ENCODE measurements at regions not wholly inside any gene's neighbourhood (a gene's known extent, or its start where the extent isn't known, plus 50 kb on each side); places are given as distances from the start of the nearest gene placed in this dataset.

- Histone ChIP-seq H3K4me3 (ENCODE audit: insufficient read depth, low read depth, low read length, poor library complexity, severe bottlenecking) (no peak overlapping the region), H3K4me1 (ENCODE audit: control insufficient read depth, insufficient read depth, low read length, poor library complexity, severe bottlenecking) (no peaks in the 10 kb centered on the region), H3K9me3 (ENCODE audit: control insufficient read depth, low read length) (no peaks in the 10 kb centered on the region), H3K27me3 (replicated peaks; ENCODE audit: control insufficient read depth, insufficient read depth, low read length, poor library complexity, severe bottlenecking) (no peaks in the 10 kb centered on the region), H3K27ac (ENCODE audit: insufficient read depth, low read length, poor library complexity, severe bottlenecking) (no peak overlapping the region), H3K36me3 (ENCODE audit: control insufficient read depth, insufficient read depth, low read length) (no peaks in the 10 kb centered on the region)
- DNase-seq = no peak
Observed at GRCh38 chr16:65657556-65657955, 535.7 kb upstream of the CDH11 start.

- Histone ChIP-seq H3K4me1 (ENCODE audit: control insufficient read depth, insufficient read depth, low read length, poor library complexity, severe bottlenecking) (no peaks in the 10 kb centered on the region), H3K9me3 (ENCODE audit: control insufficient read depth, low read length) (no peaks in the 10 kb centered on the region), H3K36me3 (ENCODE audit: control insufficient read depth, insufficient read depth, low read length) (no peaks in the 10 kb centered on the region), H3K27me3 (replicated peaks; ENCODE audit: control insufficient read depth, insufficient read depth, low read length, poor library complexity, severe bottlenecking) (no peaks in the 10 kb centered on the region), H3K27ac (ENCODE audit: insufficient read depth, low read length, poor library complexity, severe bottlenecking) (no peak overlapping the region), H3K4me3 (ENCODE audit: insufficient read depth, low read depth, low read length, poor library complexity, severe bottlenecking) (no peak overlapping the region)
- DNase-seq = no peak
Observed at GRCh38 chr16:65657071-65657494, 535.2 kb upstream of the CDH11 start.

DNA sequence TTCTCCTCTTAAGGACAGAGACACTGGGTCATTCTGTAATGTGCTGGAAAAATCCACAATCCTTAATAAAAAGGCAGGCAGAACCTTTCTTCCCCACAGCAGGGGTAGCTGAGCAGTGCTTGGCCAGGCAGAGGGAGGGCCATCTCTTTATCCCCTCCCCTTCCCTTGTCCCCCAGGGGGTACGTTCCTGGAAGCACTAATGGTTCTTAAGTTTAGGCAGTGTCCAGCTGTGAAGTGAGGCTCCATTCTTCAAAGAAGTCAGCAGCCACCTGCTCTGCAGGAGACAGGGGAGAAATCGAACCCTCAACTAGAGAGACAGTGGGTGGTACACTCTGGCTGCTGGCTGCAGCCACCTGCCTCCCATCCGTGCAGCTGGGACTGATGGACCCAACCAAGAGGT lies 533.9 kb upstream of the CDH11 start:
- no peak for DNase-seq
- Histone ChIP-seq H3K9me3 (ENCODE audit: control insufficient read depth, low read length) (no peaks in the 10 kb centered on the region), H3K27ac (ENCODE audit: insufficient read depth, low read length, poor library complexity, severe bottlenecking) (no peak overlapping the region), H3K4me3 (ENCODE audit: insufficient read depth, low read depth, low read length, poor library complexity, severe bottlenecking) (no peak overlapping the region), H3K4me1 (ENCODE audit: control insufficient read depth, insufficient read depth, low read length, poor library complexity, severe bottlenecking) (no peaks in the 10 kb centered on the region), H3K36me3 (ENCODE audit: control insufficient read depth, insufficient read depth, low read length) (no peaks in the 10 kb centered on the region), H3K27me3 (replicated peaks; ENCODE audit: control insufficient read depth, insufficient read depth, low read length, poor library complexity, severe bottlenecking) (no peaks in the 10 kb centered on the region)

- no peak overlapping the region for H3K4me3 ChIP-seq (ENCODE audit: insufficient read depth, low read depth, low read length, poor library complexity, severe bottlenecking)
- no peak for DNase-seq
- H3K27me3 ChIP-seq (replicated peaks; ENCODE audit: control insufficient read depth, insufficient read depth, low read length, poor library complexity, severe bottlenecking) = no peaks in the 10 kb centered on the region
- H3K9me3 ChIP-seq (ENCODE audit: control insufficient read depth, low read length) = no peaks in the 10 kb centered on the region
- no peak overlapping the region for H3K27ac ChIP-seq (ENCODE audit: insufficient read depth, low read length, poor library complexity, severe bottlenecking)
- H3K4me1 ChIP-seq (ENCODE audit: control insufficient read depth, insufficient read depth, low read length, poor library complexity, severe bottlenecking) = no peaks in the 10 kb centered on the region
- no peaks in the 10 kb centered on the region for H3K36me3 ChIP-seq (ENCODE audit: control insufficient read depth, insufficient read depth, low read length)
Observed at GRCh38 chr16:65648101-65648500, 526.2 kb upstream of the CDH11 start.

DNA sequence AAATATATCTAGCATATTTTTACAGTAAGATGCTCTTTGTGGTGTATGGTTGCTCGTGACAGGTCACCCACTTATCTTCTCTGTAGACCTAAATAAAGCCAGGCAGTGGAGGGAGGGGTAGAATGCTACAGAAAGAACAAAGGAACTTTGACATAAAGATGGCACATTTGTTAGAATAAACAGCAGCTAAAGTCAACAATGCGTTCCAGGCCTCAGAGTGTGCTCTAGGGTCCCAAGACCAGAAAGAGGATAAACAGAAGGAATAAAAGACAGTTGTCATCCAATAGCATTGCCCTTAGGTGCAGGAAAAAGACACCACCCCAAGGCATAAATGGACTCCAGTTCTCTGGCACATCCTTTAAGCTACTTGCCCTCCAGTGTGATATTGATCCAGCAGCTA lies 523.0 kb upstream of the CDH11 start:
- Histone ChIP-seq H3K4me1 (ENCODE audit: control insufficient read depth, insufficient read depth, low read length, poor library complexity, severe bottlenecking) (no peaks in the 10 kb centered on the region), H3K9me3 (ENCODE audit: control insufficient read depth, low read length) (no peaks in the 10 kb centered on the region), H3K27me3 (replicated peaks; ENCODE audit: control insufficient read depth, insufficient read depth, low read length, poor library complexity, severe bottlenecking) (no peaks in the 10 kb centered on the region), H3K4me3 (ENCODE audit: insufficient read depth, low read depth, low read length, poor library complexity, severe bottlenecking) (no peak overlapping the region), H3K27ac (ENCODE audit: insufficient read depth, low read length, poor library complexity, severe bottlenecking) (no peak overlapping the region), H3K36me3 (ENCODE audit: control insufficient read depth, insufficient read depth, low read length) (no peaks in the 10 kb centered on the region)
- no peak for DNase-seq

GRCh38 chr16:65641762-65642289 lies 520.0 kb upstream of the CDH11 start:
- H3K9me3 ChIP-seq (ENCODE audit: control insufficient read depth, low read length) = no peaks in the 10 kb centered on the region
- H3K27ac ChIP-seq (ENCODE audit: insufficient read depth, low read length, poor library complexity, severe bottlenecking) = no peak overlapping the region
- H3K4me1 ChIP-seq (ENCODE audit: control insufficient read depth, insufficient read depth, low read length, poor library complexity, severe bottlenecking) = no peaks in the 10 kb centered on the region
- no peaks in the 10 kb centered on the region for H3K27me3 ChIP-seq (replicated peaks; ENCODE audit: control insufficient read depth, insufficient read depth, low read length, poor library complexity, severe bottlenecking)
- no peaks in the 10 kb centered on the region for H3K36me3 ChIP-seq (ENCODE audit: control insufficient read depth, insufficient read depth, low read length)
- no peak for DNase-seq
- no peak overlapping the region for H3K4me3 ChIP-seq (ENCODE audit: insufficient read depth, low read depth, low read length, poor library complexity, severe bottlenecking)

- H3K27ac ChIP-seq (ENCODE audit: insufficient read depth, low read length, poor library complexity, severe bottlenecking) = no peak overlapping the region
- H3K36me3 ChIP-seq (ENCODE audit: control insufficient read depth, insufficient read depth, low read length) = no peaks in the 10 kb centered on the region
- DNase-seq = no peak
- no peaks in the 10 kb centered on the region for H3K9me3 ChIP-seq (ENCODE audit: control insufficient read depth, low read length)
- no peaks in the 10 kb centered on the region for H3K4me1 ChIP-seq (ENCODE audit: control insufficient read depth, insufficient read depth, low read length, poor library complexity, severe bottlenecking)
- no peak overlapping the region for H3K4me3 ChIP-seq (ENCODE audit: insufficient read depth, low read depth, low read length, poor library complexity, severe bottlenecking)
- H3K27me3 ChIP-seq (replicated peaks; ENCODE audit: control insufficient read depth, insufficient read depth, low read length, poor library complexity, severe bottlenecking) = no peaks in the 10 kb centered on the region
Observed at GRCh38 chr16:65641049-65641761, 519.3 kb upstream of the CDH11 start.

GRCh38 chr16:65634833-65635232 lies 513.0 kb upstream of the CDH11 start:
- Histone ChIP-seq H3K9me3 (ENCODE audit: control insufficient read depth, low read length) (no peaks in the 10 kb centered on the region), H3K27me3 (replicated peaks; ENCODE audit: control insufficient read depth, insufficient read depth, low read length, poor library complexity, severe bottlenecking) (no peaks in the 10 kb centered on the region), H3K27ac (ENCODE audit: insufficient read depth, low read length, poor library complexity, severe bottlenecking) (no peak overlapping the region), H3K4me1 (ENCODE audit: control insufficient read depth, insufficient read depth, low read length, poor library complexity, severe bottlenecking) (no peaks in the 10 kb centered on the region), H3K36me3 (ENCODE audit: control insufficient read depth, insufficient read depth, low read length) (no peaks in the 10 kb centered on the region), H3K4me3 (ENCODE audit: insufficient read depth, low read depth, low read length, poor library complexity, severe bottlenecking) (no peak overlapping the region)
- no peak for DNase-seq

DNA sequence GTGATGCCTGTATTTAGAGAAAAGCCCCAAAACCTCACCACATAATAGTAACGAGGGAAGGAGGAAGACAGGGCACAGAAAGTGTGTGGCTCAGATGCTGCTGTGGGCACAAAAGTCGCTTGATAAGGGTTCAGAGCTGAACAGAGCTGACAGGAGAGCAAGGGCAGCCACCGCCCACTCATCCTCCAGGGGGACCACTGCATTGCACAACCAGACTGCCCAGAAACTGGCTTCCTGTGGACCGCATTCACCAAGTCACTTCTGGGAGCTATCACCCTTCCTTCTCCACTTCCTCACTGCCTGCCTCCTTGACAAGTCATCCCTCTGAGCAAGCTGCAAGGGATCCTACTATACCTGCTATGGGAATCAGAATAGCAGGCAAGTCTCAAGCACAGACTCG lies 512.4 kb upstream of the CDH11 start:
- no peak overlapping the region for H3K4me3 ChIP-seq (ENCODE audit: insufficient read depth, low read depth, low read length, poor library complexity, severe bottlenecking)
- no peak overlapping the region for H3K27ac ChIP-seq (ENCODE audit: insufficient read depth, low read length, poor library complexity, severe bottlenecking)
- no peaks in the 10 kb centered on the region for H3K27me3 ChIP-seq (replicated peaks; ENCODE audit: control insufficient read depth, insufficient read depth, low read length, poor library complexity, severe bottlenecking)
- DNase-seq = no peak
- H3K4me1 ChIP-seq (ENCODE audit: control insufficient read depth, insufficient read depth, low read length, poor library complexity, severe bottlenecking) = no peaks in the 10 kb centered on the region
- no peaks in the 10 kb centered on the region for H3K9me3 ChIP-seq (ENCODE audit: control insufficient read depth, low read length)
- H3K36me3 ChIP-seq (ENCODE audit: control insufficient read depth, insufficient read depth, low read length) = no peaks in the 10 kb centered on the region

DNA sequence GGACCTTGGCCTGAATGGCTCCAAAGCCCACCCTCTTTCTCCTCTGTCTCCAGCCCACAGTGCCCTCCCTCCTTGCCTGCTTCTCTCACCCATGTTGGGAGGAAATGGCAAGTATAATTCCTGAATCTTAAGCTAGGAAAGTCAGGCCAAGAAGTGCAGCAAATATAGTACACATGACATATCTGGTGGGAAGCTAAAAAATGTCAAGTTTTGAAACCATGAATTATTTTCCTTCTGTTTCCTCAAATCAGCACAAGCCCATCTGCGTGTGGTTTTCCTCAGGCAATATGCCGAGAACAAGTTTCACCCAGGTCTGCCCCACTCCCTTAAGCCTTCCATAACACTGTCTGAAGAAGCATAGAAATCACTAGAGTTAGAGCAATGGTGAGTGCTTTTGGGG lies 502.8 kb upstream of the CDH11 start:
- H3K27me3 ChIP-seq (replicated peaks; ENCODE audit: control insufficient read depth, insufficient read depth, low read length, poor library complexity, severe bottlenecking) = no peaks in the 10 kb centered on the region
- H3K9me3 ChIP-seq (ENCODE audit: control insufficient read depth, low read length) = no peaks in the 10 kb centered on the region
- H3K4me1 ChIP-seq (ENCODE audit: control insufficient read depth, insufficient read depth, low read length, poor library complexity, severe bottlenecking) = no peaks in the 10 kb centered on the region
- no peaks in the 10 kb centered on the region for H3K36me3 ChIP-seq (ENCODE audit: control insufficient read depth, insufficient read depth, low read length)
- no peak overlapping the region for H3K27ac ChIP-seq (ENCODE audit: insufficient read depth, low read length, poor library complexity, severe bottlenecking)
- no peak overlapping the region for H3K4me3 ChIP-seq (ENCODE audit: insufficient read depth, low read depth, low read length, poor library complexity, severe bottlenecking)
- no peak for DNase-seq
